ENCODE measurements at regions not wholly inside any gene's neighbourhood (a gene's known extent, or its start where the extent isn't known, plus 50 kb on each side); places are given as distances from the start of the nearest gene placed in this dataset.

DNA sequence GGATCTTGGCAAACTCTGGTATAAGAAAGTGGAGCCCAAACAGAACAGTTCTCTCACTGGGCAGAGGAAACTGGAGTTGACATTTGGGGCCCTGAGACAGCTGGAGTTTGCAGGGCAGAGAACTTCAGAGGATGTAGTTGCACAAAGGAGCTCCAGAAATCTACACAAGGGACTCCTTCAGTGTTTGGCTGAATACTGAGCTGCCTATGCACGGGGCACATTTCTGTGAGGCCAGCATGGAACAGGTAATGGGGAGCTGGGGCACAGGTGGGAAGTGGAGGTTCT is 169.3 kb downstream of the ANKRD60 start:
- TF ChIP-seq CTCF (IDR thresholded peaks at IDR 0.05): no peak
- TF ChIP-seq POLR2A (IDR thresholded peaks at IDR 0.05): no peak
- DNase-seq: peak in 1 of 7 donors; percentile 17
- Histone ChIP-seq H3K27ac (no peak overlapping the region), H3K9me3 (replicated peaks in 1 of 3) (no peaks in the 10 kb centered on the region), H3K36me3 (replicated peaks in 1 of 2) (no peaks in the 10 kb centered on the region), H3K4me3 (no peak overlapping the region), H3K4me1 (replicated peaks in 1 of 2) (no peaks in the 10 kb centered on the region), H3K27me3 (no peaks in the 10 kb centered on the region)
- WGBS, 4 donors: 57 to 83% (median 73%) methylated on average over 1 of the region's 1 CpG
- intact Hi-C loops (cut with DNase I): no loop called here

- Histone ChIP-seq H3K36me3 (replicated peaks in 1 of 2) (no peaks in the 10 kb centered on the region), H3K27ac (no peak overlapping the region), H3K4me3 (no peak overlapping the region), H3K4me1 (replicated peaks in 1 of 2) (no peaks in the 10 kb centered on the region), H3K9me3 (replicated peaks in 1 of 3) (no peaks in the 10 kb centered on the region), H3K27me3 (no peaks in the 10 kb centered on the region)
- intact Hi-C loops (cut with DNase I): no loop called here
- peak in 1 of 7 donors; percentile 14 for DNase-seq
- WGBS, 4 donors: 65 to 69% (median 65%) methylated on average over 8 of the region's 8 CpGs
- TF ChIP-seq CTCF (IDR thresholded peaks at IDR 0.05): no peak
- TF ChIP-seq POLR2A (IDR thresholded peaks at IDR 0.05): no peak
Observed at GRCh38 chr20:58058421-58059259, 169.8 kb downstream of the ANKRD60 start.

GRCh38 chr20:58056921-58057686 is 171.3 kb downstream of the ANKRD60 start:
- no peaks in the 10 kb centered on the region for H3K27me3 ChIP-seq
- H3K27ac ChIP-seq: no peak overlapping the region
- H3K4me1 ChIP-seq (replicated peaks in 1 of 2): no peaks in the 10 kb centered on the region
- intact Hi-C loops (cut with DNase I): no loop called here
- H3K36me3 ChIP-seq (replicated peaks in 1 of 2): no peaks in the 10 kb centered on the region
- peak in 1 of 7 donors; percentile 10 for DNase-seq
- H3K9me3 ChIP-seq (replicated peaks in 1 of 3): no peaks in the 10 kb centered on the region
- TF ChIP-seq CTCF (IDR thresholded peaks at IDR 0.05) (no peak), POLR2A (IDR thresholded peaks at IDR 0.05) (no peak)
- 75 to 88% (median 78%) methylated on average over 7 of the region's 7 CpGs for WGBS, 4 donors
- no peak overlapping the region for H3K4me3 ChIP-seq

GRCh38 chr20:58056021-58056591 is 172.3 kb downstream of the ANKRD60 start:
- no peaks in the 10 kb centered on the region for H3K27me3 ChIP-seq
- DNase-seq: peak in 1 of 7 donors; percentile 30
- no peak overlapping the region for H3K4me3 ChIP-seq
- no peak for TF ChIP-seq POLR2A (IDR thresholded peaks at IDR 0.05)
- no peak for TF ChIP-seq CTCF (IDR thresholded peaks at IDR 0.05)
- no peaks in the 10 kb centered on the region for H3K9me3 ChIP-seq (replicated peaks in 1 of 3)
- no peaks in the 10 kb centered on the region for H3K4me1 ChIP-seq (replicated peaks in 1 of 2)
- no peaks in the 10 kb centered on the region for H3K36me3 ChIP-seq (replicated peaks in 1 of 2)
- WGBS, 4 donors: 84 to 88% (median 86%) methylated on average over 8 to 10 of the region's 10 CpGs
- intact Hi-C loops (cut with DNase I): no loop called here
- no peak overlapping the region for H3K27ac ChIP-seq
